GM23248 (cell line): ENCODE measurements at regions not wholly inside any gene's neighbourhood (a gene's known extent, or its start where the extent isn't known, plus 50 kb on each side); places are given as distances from the start of the nearest gene placed in this dataset.

ENCODE experiments used
- EZH2 ChIP-seq: fragments of 200-600 bp; sonication (generic); IDR thresholded peaks from 2 replicates; pipeline ENCODE4 v1.6.1; 2018; ENCODE audit warnings: antibody characterized with exemption, mild to moderate bottlenecking; ENCODE audit not compliant: insufficient read depth, poor library complexity, severe bottlenecking
- EZH2phosphoT487 ChIP-seq: fragments of 200-600 bp; sonication (generic); IDR thresholded peaks from 2 replicates; pipeline ENCODE4 v1.6.1; 2018; ENCODE audit warnings: antibody characterized with exemption, moderate library complexity, mild to moderate bottlenecking, low read depth; ENCODE audit not compliant: insufficient read depth

- TF ChIP-seq EZH2 (no peak), EZH2phosphoT487 (no peak)
Observed at GRCh38 chr17:12406623-12407215, 259.0 kb upstream of the MYOCD start.
